A673 (cell line): ENCODE measurements at regions not wholly inside any gene's neighbourhood (a gene's known extent, or its start where the extent isn't known, plus 50 kb on each side); places are given as distances from the start of the nearest gene placed in this dataset.

Source experiments
- BruUV-seq: library from RNA; stranded (reverse); fragments of 400-500 nt; replicated peaks from 2 replicates; lab custom pipeline; 2021; lab: Mats Ljungman, UMichigan
- CTCF ChIA-PET: fragments of 300-600 bp; sonication (Branson Sonifier 250); formaldehyde crosslinking; loops from one replicate; lab custom pipeline; 2022; ENCODE audit warnings: antibody characterized with exemption; lab: Charles Lee
- POLR2A ChIA-PET: fragments of 300-600 bp; sonication (Branson Sonifier 250); formaldehyde crosslinking; loops from one replicate; lab custom pipeline; 2022; ENCODE audit warnings: antibody characterized with exemption; ENCODE audit not compliant: low non-redundant PET; lab: Charles Lee
- DNase-seq: peaks from one replicate; pipeline ENCODE4 v3.0.0-alpha.2; 2015; ENCODE audit warnings: low spot score
- H3K27ac ChIP-seq: fragments of 200-600 bp; sonication (generic); 2 replicates; pipeline ENCODE4 v1.5.1; 2016; ENCODE audit warnings: mixed run types, low read depth, mild to moderate bottlenecking, mixed read lengths, antibody characterized with exemption, low read length; ENCODE audit not compliant: poor library complexity, severe bottlenecking
- H3K27me3 ChIP-seq: fragments of 200-600 bp; sonication (generic); replicated peaks from 2 replicates; pipeline ENCODE4 v1.6.1; 2017; ENCODE audit warnings: mixed run types, low read depth, mild to moderate bottlenecking, mixed read lengths, antibody characterized with exemption, low read length; ENCODE audit not compliant: insufficient read depth, poor library complexity
- H3K36me3 ChIP-seq: fragments of 200-600 bp; sonication (generic); 2 replicates; pipeline ENCODE4 v1.6.1; 2016; ENCODE audit warnings: mixed run types, mild to moderate bottlenecking, mixed read lengths, antibody characterized with exemption, low read length; ENCODE audit not compliant: insufficient read depth, poor library complexity, severe bottlenecking
- H3K4me1 ChIP-seq: fragments of 200-600 bp; sonication (generic); 2 replicates; pipeline ENCODE4 v1.6.1; 2017; ENCODE audit warnings: mixed run types, mild to moderate bottlenecking, mixed read lengths, antibody characterized with exemption, low read length; ENCODE audit not compliant: insufficient read depth, poor library complexity, severe bottlenecking
- H3K4me3 ChIP-seq: fragments of 200-600 bp; sonication (generic); 2 replicates; pipeline ENCODE4 v1.5.1; 2016; ENCODE audit warnings: low read depth, mixed run types, mild to moderate bottlenecking, mixed read lengths, low read length; ENCODE audit not compliant: poor library complexity, severe bottlenecking
- H3K9me3 ChIP-seq: fragments of 200-600 bp; sonication (generic); 2 replicates; pipeline ENCODE4 v1.6.1; 2016; ENCODE audit warnings: mixed run types, low read depth, mild to moderate bottlenecking, mixed read lengths, antibody characterized with exemption, low read length; ENCODE audit not compliant: poor library complexity, severe bottlenecking
- EZH2 ChIP-seq: fragments of 200-600 bp; sonication (generic); IDR thresholded peaks from 2 replicates; pipeline ENCODE4 v1.6.1; 2017; ENCODE audit warnings: borderline replicate concordance, low read depth, mild to moderate bottlenecking, mixed read lengths, antibody characterized with exemption, low read length; ENCODE audit not compliant: poor library complexity, severe bottlenecking
- intact Hi-C: fragments of 100-400 bp; cut with micrococcal nuclease; formaldehyde crosslinking; loops from one replicate; pipeline ENCODE4 v1.10.0; 2022; ENCODE audit not compliant: unreplicated experiment
- TF ChIP-seq, protein P1 (sequence below): fragments of 300-800, 200-600 bp; sonication (generic); conservative IDR thresholded peaks from 2 replicates; pipeline ENCODE4 v1.5.1; 2017; ENCODE audit warnings: low read depth, mild to moderate bottlenecking, antibody characterized with exemption, low read length, moderate library complexity, mixed read lengths

DNA sequence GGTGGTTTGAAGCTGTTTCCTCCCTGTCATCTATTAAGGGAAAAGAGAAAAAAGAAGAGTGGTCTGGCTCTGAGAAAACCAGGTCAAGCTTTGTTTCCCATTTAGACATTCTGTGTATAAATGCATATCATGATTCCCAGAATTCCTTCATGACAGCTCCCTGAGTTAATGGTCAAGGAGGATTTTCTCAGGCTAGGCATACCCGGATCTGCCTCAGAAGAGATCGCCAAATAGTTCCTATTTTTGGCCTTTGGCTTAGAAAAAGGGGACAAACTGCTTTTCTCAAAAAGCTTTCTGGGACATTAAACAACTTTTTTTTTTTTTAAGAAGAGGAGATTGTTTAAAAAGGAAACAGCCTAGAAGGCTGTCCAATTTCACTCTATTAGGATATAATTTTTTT, 53.5 kb upstream of the PIP4K2A start:
- no TSS peak for BruUV-seq
- TF ChIP-seq EZH2 = no peak
- TF ChIP-seq, protein P1, sequence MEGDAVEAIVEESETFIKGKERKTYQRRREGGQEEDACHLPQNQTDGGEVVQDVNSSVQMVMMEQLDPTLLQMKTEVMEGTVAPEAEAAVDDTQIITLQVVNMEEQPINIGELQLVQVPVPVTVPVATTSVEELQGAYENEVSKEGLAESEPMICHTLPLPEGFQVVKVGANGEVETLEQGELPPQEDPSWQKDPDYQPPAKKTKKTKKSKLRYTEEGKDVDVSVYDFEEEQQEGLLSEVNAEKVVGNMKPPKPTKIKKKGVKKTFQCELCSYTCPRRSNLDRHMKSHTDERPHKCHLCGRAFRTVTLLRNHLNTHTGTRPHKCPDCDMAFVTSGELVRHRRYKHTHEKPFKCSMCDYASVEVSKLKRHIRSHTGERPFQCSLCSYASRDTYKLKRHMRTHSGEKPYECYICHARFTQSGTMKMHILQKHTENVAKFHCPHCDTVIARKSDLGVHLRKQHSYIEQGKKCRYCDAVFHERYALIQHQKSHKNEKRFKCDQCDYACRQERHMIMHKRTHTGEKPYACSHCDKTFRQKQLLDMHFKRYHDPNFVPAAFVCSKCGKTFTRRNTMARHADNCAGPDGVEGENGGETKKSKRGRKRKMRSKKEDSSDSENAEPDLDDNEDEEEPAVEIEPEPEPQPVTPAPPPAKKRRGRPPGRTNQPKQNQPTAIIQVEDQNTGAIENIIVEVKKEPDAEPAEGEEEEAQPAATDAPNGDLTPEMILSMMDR = no peak
- Histone ChIP-seq H3K4me1 (no peaks in the 10 kb centered on the region), H3K9me3 (no peaks in the 10 kb centered on the region), H3K36me3 (no peaks in the 10 kb centered on the region), H3K27me3 (no peaks in the 10 kb centered on the region), H3K4me3 (no peak overlapping the region), H3K27ac (no peak overlapping the region)
- ChIA-PET CTCF (no interaction called here), POLR2A (interaction anchor here (0.7 kb wide), 1 partner anchor 840 kb away, joined by 3 read pairs; no protein-coding TSS in a partner anchor)
- intact Hi-C loops = loop anchor here (10.0 kb wide), 1 partner anchor 63 kb away; no protein-coding TSS in a partner anchor
- no peak for DNase-seq

DNA sequence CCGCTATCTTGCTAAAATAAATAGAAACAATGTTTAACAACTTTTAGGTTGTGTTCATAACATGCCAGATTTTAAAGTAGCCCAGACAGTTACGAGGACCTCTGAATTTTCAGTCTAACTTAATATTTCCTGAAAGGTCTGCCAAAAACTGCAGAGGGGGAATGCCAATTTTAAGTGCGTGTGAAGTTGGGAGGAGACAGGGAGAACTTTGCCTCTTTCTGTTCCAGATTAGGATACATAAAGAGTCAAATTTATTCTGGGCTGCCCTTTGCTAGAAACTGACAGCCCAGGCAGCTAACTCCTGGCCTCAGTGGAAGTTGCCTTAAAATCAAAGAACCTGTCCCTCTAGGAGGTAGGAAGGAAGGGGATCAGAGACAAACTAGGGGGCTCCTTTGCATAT, 52.3 kb upstream of the PIP4K2A start:
- no peak overlapping the region for H3K27ac ChIP-seq
- H3K4me3 ChIP-seq = no peak overlapping the region
- TF ChIP-seq, protein P1 = no peak
- no peak for TF ChIP-seq EZH2
- H3K36me3 ChIP-seq = no peaks in the 10 kb centered on the region
- ChIA-PET POLR2A (no interaction called here), CTCF (no interaction called here)
- DNase-seq = no peak
- H3K4me1 ChIP-seq = no peaks in the 10 kb centered on the region
- no peaks in the 10 kb centered on the region for H3K9me3 ChIP-seq
- intact Hi-C loops = loop anchor here (10.0 kb wide), 1 partner anchor 62 kb away; no protein-coding TSS in a partner anchor
- no peaks in the 10 kb centered on the region for H3K27me3 ChIP-seq
- no TSS peak for BruUV-seq

DNA sequence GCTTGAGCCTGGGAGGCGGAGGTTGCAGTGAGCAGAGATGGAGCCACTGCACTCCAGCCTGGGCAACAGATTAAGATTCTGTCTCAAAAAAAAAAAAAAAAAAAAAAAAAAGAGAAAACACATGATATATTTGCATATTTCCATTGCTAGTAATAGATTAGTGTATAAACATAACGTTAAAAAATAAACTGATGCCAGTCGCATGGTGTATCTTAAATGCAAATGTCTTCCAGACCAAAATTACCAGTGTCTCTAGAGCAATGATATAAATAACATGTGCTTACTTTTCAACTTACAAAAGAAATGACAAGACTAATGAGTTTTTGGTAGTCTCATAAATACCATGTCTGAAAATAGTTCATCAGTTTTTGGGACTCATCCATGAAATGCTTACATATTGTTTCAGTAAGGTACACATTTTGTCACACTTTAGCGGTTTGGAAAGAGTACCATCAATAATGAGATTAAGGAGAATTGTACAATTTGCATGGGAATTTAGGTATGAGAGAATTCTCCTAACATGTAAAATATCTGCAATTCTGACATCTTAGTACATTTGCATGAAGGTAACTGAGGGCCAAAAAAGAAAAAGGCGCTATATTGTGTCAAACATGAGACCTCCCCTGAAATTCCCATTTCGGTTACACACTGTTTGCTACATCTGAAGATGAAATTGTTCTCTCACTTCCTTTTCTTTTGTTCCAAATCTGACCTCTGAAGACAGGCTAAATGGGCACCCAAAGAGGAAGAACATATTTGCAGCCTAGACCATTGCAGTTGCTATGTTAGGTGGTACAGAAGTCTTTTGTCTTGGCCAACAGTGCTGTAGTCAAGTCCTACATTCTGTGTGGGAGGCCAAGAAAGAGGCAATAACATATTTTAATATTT, 51.5 kb upstream of the PIP4K2A start:
- BruUV-seq = no TSS peak
- CTCF ChIA-PET = no interaction called here
- TF ChIP-seq, protein P1 = no peak
- no peak for TF ChIP-seq EZH2
- H3K4me3 ChIP-seq = no peak overlapping the region
- no peak overlapping the region for H3K27ac ChIP-seq
- H3K9me3 ChIP-seq = no peaks in the 10 kb centered on the region
- POLR2A ChIA-PET = no interaction called here
- intact Hi-C loops = loop anchor here (10.0 kb wide), 1 partner anchor 61 kb away; no protein-coding TSS in a partner anchor
- H3K36me3 ChIP-seq = no peaks in the 10 kb centered on the region
- H3K27me3 ChIP-seq = no peaks in the 10 kb centered on the region
- DNase-seq = no peak
- H3K4me1 ChIP-seq = no peaks in the 10 kb centered on the region
